Prostate gland (tissue), 2 donors: ENCODE measurements at regions not wholly inside any gene's neighbourhood (a gene's known extent, or its start where the extent isn't known, plus 50 kb on each side); places are given as distances from the start of the nearest gene placed in this dataset.

Source experiments
- POLR2A ChIP-seq: fragments of 450-650 bp; IDR thresholded peaks from one replicate; pipeline ENCODE4 v1.6.1; 2016; ENCODE audit warnings: antibody characterized with exemption, mild to moderate bottlenecking
- POLR2AphosphoS5 ChIP-seq: sonication (generic); formaldehyde crosslinking; IDR thresholded peaks from one replicate; pipeline ENCODE4 v1.6.1; 2017; ENCODE audit warnings: antibody characterized with exemption
- TF ChIP-seq, protein P1 (sequence below), 4 experiments: fragments of 200-600 bp in 2 of 4; fragments of 450-650 bp in 2 of 4; sonication (generic) in 2 of 4; IDR thresholded peaks; 1 replicate in 3 of 4; 2 replicates in 1 of 4; pipeline ENCODE4 v1.5.1; 2016 to 2019; ENCODE audit warnings: antibody characterized with exemption in 4 of 4, mild to moderate bottlenecking in 2 of 4, moderate library complexity in 2 of 4

- TF ChIP-seq POLR2A (no peak), POLR2AphosphoS5 (no peak)
- TF ChIP-seq, protein P1, sequence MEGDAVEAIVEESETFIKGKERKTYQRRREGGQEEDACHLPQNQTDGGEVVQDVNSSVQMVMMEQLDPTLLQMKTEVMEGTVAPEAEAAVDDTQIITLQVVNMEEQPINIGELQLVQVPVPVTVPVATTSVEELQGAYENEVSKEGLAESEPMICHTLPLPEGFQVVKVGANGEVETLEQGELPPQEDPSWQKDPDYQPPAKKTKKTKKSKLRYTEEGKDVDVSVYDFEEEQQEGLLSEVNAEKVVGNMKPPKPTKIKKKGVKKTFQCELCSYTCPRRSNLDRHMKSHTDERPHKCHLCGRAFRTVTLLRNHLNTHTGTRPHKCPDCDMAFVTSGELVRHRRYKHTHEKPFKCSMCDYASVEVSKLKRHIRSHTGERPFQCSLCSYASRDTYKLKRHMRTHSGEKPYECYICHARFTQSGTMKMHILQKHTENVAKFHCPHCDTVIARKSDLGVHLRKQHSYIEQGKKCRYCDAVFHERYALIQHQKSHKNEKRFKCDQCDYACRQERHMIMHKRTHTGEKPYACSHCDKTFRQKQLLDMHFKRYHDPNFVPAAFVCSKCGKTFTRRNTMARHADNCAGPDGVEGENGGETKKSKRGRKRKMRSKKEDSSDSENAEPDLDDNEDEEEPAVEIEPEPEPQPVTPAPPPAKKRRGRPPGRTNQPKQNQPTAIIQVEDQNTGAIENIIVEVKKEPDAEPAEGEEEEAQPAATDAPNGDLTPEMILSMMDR (IDR thresholded peaks at IDR 0.05): no peak
These were observed 193.7 kb downstream of the ERMARD start for GRCh38 chr6:169945117-169945516.
